Chondrocyte (in vitro differentiated cells): ENCODE measurements at regions not wholly inside any gene's neighbourhood (a gene's known extent, or its start where the extent isn't known, plus 50 kb on each side); places are given as distances from the start of the nearest gene placed in this dataset.

ENCODE experiments used
- DNase-seq: peaks from one replicate; pipeline ENCODE4 v3.0.0; 2021; ENCODE audit warnings: mixed read lengths, low spot score
- H3K27ac Mint-ChIP-seq: one replicate; pipeline ENCODE4 v1.8.0; 2021; ENCODE audit warnings: mild to moderate bottlenecking, moderate library complexity, mixed read lengths; ENCODE audit not compliant: unreplicated experiment
- H3K27me3 Mint-ChIP-seq: 2 replicates; pipeline ENCODE4 v1.8.0; 2021; ENCODE audit warnings: low read depth, mixed read lengths
- H3K36me3 Mint-ChIP-seq: 2 replicates; pipeline ENCODE4 v1.8.0; 2021; ENCODE audit warnings: low read depth, mixed read lengths
- H3K4me1 Mint-ChIP-seq: 2 replicates; pipeline ENCODE4 v1.8.0; 2021; ENCODE audit warnings: low read depth, mild to moderate bottlenecking, mixed read lengths
- H3K4me3 Mint-ChIP-seq: one replicate; pipeline ENCODE4 v1.8.0; 2021; ENCODE audit warnings: mild to moderate bottlenecking, moderate library complexity, mixed read lengths; ENCODE audit not compliant: unreplicated experiment
- H3K9me3 Mint-ChIP-seq: 2 replicates; pipeline ENCODE4 v1.8.0; 2021; ENCODE audit warnings: low read depth, mixed read lengths
- CTCF ChIP-seq: fragments of 200-600 bp; sonication (generic); IDR thresholded peaks from 2 replicates; pipeline ENCODE4 v1.5.0; 2021; ENCODE audit warnings: antibody characterized with exemption, mild to moderate bottlenecking, moderate library complexity

- no peak for DNase-seq
- Mint-ChIP-seq H3K4me3 (no peak overlapping the region), H3K27ac (no peak overlapping the region), H3K9me3 (peaks cover 2% of the 10 kb centered on the region), H3K36me3 (no peaks in the 10 kb centered on the region), H3K27me3 (peaks cover 14% of the 10 kb centered on the region), H3K4me1 (peaks cover 3% of the 10 kb centered on the region)
- TF ChIP-seq CTCF, result no peak
These were observed 57.6 kb downstream of the SMIM38 start for GRCh38 chr11:69213316-69213715.

- no peak for DNase-seq
- H3K27ac Mint-ChIP-seq, result no peak overlapping the region
These were observed 58.2 kb downstream of the SMIM38 start for GRCh38 chr11:69213964-69214363.

DNA sequence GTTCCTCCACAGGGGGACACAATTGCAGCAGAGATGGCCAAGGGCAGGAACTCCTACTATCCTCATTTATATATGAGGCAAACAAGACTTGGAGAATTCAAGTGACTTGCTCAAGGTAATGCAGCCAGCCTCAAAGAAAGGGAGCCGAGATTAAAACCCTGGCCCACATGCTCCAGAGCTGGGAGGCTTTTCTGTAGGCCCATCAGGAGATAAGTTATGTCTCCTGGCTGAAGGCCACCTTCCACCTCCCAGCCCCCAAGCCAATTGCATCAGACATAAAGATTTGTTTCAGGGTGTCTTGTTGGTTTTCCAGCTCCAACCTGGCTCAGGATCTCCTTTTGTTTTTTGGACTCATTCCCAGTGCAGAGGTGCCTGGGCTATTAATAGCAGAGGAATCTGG is 59.5 kb downstream of the SMIM38 start:
- H3K27me3 Mint-ChIP-seq, result peaks cover 17% of the 10 kb centered on the region
- no peak overlapping the region for H3K4me3 Mint-ChIP-seq
- TF ChIP-seq CTCF, result no peak
- DNase-seq, result no peak
- H3K4me1 Mint-ChIP-seq, result peaks cover 3% of the 10 kb centered on the region
- H3K9me3 Mint-ChIP-seq, result no peaks in the 10 kb centered on the region
- H3K36me3 Mint-ChIP-seq, result no peaks in the 10 kb centered on the region
- no peak overlapping the region for H3K27ac Mint-ChIP-seq

More at GRCh38 chr11:69213964-69214363, 58.2 kb downstream of the SMIM38 start:
- no peaks in the 10 kb centered on the region for H3K36me3 Mint-ChIP-seq
- TF ChIP-seq CTCF, result no peak
- no peak overlapping the region for H3K4me3 Mint-ChIP-seq
- H3K4me1 Mint-ChIP-seq, result peaks cover 3% of the 10 kb centered on the region
- H3K27me3 Mint-ChIP-seq, result peaks cover 14% of the 10 kb centered on the region
- no peaks in the 10 kb centered on the region for H3K9me3 Mint-ChIP-seq

- H3K9me3 Mint-ChIP-seq, result no peaks in the 10 kb centered on the region
- no peak for TF ChIP-seq CTCF
- DNase-seq, result no peak
- H3K4me3 Mint-ChIP-seq, result no peak overlapping the region
- H3K4me1 Mint-ChIP-seq, result peaks cover 3% of the 10 kb centered on the region
- peaks cover 17% of the 10 kb centered on the region for H3K27me3 Mint-ChIP-seq
- H3K36me3 Mint-ChIP-seq, result no peaks in the 10 kb centered on the region
- no peak overlapping the region for H3K27ac Mint-ChIP-seq
These were observed 60.2 kb downstream of the SMIM38 start for GRCh38 chr11:69215784-69216415.

GRCh38 chr11:69216647-69217051 is 60.9 kb downstream of the SMIM38 start:
- DNase-seq, result no peak
- peaks cover 10% of the 10 kb centered on the region for H3K27me3 Mint-ChIP-seq

More at GRCh38 chr11:69216647-69217051, 60.9 kb downstream of the SMIM38 start:
- Mint-ChIP-seq H3K4me3 (no peak overlapping the region), H3K36me3 (no peaks in the 10 kb centered on the region), H3K9me3 (no peaks in the 10 kb centered on the region), H3K27ac (no peak overlapping the region), H3K4me1 (peaks cover 3% of the 10 kb centered on the region)
- TF ChIP-seq CTCF, result no peak
